OCI-LY7 (cell line): ENCODE measurements at regions not wholly inside any gene's neighbourhood (a gene's known extent, or its start where the extent isn't known, plus 50 kb on each side); places are given as distances from the start of the nearest gene placed in this dataset.

ENCODE experiments used
- CTCF ChIP-seq: fragments of 200-600 bp; sonication (generic); conservative IDR thresholded peaks from 2 replicates; pipeline ENCODE4 v1.5.1; 2014; ENCODE audit warnings: mild to moderate bottlenecking, antibody characterized with exemption, low read length, moderate library complexity, mixed read lengths
- EZH2phosphoT487 ChIP-seq: fragments of 200-600 bp; sonication (generic); IDR thresholded peaks from 2 replicates; pipeline ENCODE4 v1.6.1; 2018; ENCODE audit warnings: low read depth, borderline replicate concordance, mild to moderate bottlenecking, mixed run types, antibody characterized with exemption, low read length, moderate library complexity, mixed read lengths

GRCh38 chr12:114921781-114922180, 237.8 kb upstream of the TBX3 start:
- TF ChIP-seq CTCF (no peak), EZH2phosphoT487 (no peak)
